ENCODE measurements at regions not wholly inside any gene's neighbourhood (a gene's known extent, or its start where the extent isn't known, plus 50 kb on each side); places are given as distances from the start of the nearest gene placed in this dataset.

DNA sequence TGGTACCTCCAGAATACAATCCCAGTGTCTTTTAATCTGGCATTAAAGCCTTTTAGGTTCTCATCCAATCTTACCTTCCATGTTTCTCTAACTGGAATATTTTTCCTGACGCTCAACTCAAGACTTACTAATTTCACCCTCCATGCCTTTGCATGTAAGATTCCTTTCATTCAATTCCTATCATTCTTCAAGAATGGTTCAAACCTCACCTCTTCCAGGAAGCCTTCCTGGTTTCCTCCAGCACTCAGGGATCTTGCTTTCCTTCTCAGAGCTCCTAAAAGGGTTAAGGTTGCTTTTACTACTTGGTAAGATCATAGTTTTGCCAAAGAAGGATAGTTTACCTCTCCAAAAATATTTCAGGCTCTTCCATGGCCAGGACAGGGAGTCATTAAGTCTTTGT, 91.2 kb upstream of the CACNA1E start:
- TF ChIP-seq, protein P1, sequence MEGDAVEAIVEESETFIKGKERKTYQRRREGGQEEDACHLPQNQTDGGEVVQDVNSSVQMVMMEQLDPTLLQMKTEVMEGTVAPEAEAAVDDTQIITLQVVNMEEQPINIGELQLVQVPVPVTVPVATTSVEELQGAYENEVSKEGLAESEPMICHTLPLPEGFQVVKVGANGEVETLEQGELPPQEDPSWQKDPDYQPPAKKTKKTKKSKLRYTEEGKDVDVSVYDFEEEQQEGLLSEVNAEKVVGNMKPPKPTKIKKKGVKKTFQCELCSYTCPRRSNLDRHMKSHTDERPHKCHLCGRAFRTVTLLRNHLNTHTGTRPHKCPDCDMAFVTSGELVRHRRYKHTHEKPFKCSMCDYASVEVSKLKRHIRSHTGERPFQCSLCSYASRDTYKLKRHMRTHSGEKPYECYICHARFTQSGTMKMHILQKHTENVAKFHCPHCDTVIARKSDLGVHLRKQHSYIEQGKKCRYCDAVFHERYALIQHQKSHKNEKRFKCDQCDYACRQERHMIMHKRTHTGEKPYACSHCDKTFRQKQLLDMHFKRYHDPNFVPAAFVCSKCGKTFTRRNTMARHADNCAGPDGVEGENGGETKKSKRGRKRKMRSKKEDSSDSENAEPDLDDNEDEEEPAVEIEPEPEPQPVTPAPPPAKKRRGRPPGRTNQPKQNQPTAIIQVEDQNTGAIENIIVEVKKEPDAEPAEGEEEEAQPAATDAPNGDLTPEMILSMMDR (IDR thresholded peaks at IDR 0.05), result no peak
- no peak for TF ChIP-seq POLR2A (IDR thresholded peaks at IDR 0.05)
